NCI-H446 (cell line): ENCODE measurements at regions not wholly inside any gene's neighbourhood (a gene's known extent, or its start where the extent isn't known, plus 50 kb on each side); places are given as distances from the start of the nearest gene placed in this dataset.
"Not testable (repeated sequence)": the region's sequence is repeated elsewhere in the genome, so short reads cannot be mapped to it uniquely, and the experiment has no call there.

Experiments used
- DNase-seq, 2 experiments: peaks; one replicate each; lab custom pipeline; 2025; lab: John Stamatoyannopoulos, UW

- no peak for DNase-seq
Measured at GRCh38 chr20:19114410-19114809, 98.0 kb upstream of the SLC24A3 start.

- DNase-seq: no peak
Measured at GRCh38 chr20:19115581-19115980, 96.9 kb upstream of the SLC24A3 start.

GRCh38 chr20:19120011-19120410, 92.4 kb upstream of the SLC24A3 start:
- no peak for DNase-seq

GRCh38 chr20:19120569-19120968, 91.9 kb upstream of the SLC24A3 start:
- no peak for DNase-seq

GRCh38 chr20:19121463-19121862, 91.0 kb upstream of the SLC24A3 start:
- no peak for DNase-seq

- DNase-seq: no peak
Measured at GRCh38 chr20:19121916-19122315, 90.5 kb upstream of the SLC24A3 start.

GRCh38 chr20:19122395-19122794, 90.0 kb upstream of the SLC24A3 start:
- no peak for DNase-seq

GRCh38 chr20:19125508-19125907, 86.9 kb upstream of the SLC24A3 start:
- DNase-seq: no peak

- no peak for DNase-seq
Measured at GRCh38 chr20:19129306-19129705, 83.1 kb upstream of the SLC24A3 start.

- DNase-seq: peak in 1 of 2 experiments; percentile 67
Measured at GRCh38 chr20:19129976-19130612, 82.3 kb upstream of the SLC24A3 start.

- DNase-seq: no peak
Measured at GRCh38 chr20:19130613-19130984, 81.8 kb upstream of the SLC24A3 start.

- DNase-seq: no peak
Measured at GRCh38 chr20:19137641-19138040, 74.8 kb upstream of the SLC24A3 start.

- no peak for DNase-seq
Measured at GRCh38 chr20:19138758-19139157, 73.7 kb upstream of the SLC24A3 start.

- not testable (repeated sequence) for DNase-seq
Measured at GRCh38 chr20:19139584-19139983, 72.9 kb upstream of the SLC24A3 start.

- no peak for DNase-seq
Measured at GRCh38 chr20:19141998-19142397, 70.4 kb upstream of the SLC24A3 start.

GRCh38 chr20:19143890-19144289, 68.6 kb upstream of the SLC24A3 start:
- DNase-seq: no peak

- DNase-seq: no peak
Measured at GRCh38 chr20:19161336-19161735, 51.1 kb upstream of the SLC24A3 start.
